ENCODE measurements at regions not wholly inside any gene's neighbourhood (a gene's known extent, or its start where the extent isn't known, plus 50 kb on each side); places are given as distances from the start of the nearest gene placed in this dataset.

DNA sequence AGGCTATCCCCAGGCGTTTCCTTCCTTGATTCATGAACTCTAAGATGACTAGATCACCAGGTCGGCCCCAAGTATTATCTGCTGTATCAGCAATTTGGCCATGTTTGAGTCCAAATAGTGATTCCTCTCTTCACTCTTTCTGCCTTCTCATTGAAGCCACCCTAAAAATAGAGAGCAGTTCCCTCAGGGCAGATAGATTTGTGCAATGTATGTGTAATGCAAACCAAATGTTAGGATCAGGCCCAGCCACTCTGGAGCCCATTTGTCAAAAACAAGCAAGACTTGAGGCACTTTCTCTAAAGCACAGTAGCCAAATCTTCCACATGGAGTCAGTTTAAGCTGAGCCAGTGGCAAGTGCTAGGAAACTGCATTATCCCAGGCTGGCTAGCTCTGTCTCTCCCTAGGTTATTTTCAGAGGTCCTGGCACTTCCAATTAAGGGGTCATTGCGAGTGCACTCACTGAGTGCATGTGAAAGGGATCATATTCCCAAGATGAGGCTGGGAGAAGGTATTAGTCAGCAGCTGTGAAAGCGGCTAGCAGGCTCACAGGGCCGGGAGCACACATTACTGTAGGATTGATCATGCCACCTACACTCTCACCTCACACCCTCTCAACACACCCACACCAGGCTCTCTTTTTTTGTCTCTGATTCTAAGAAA, 97.9 kb upstream of the RAB3GAP2 start:
- no peak for DNase-seq (ENCODE audit: low spot score)
- in situ Hi-C loops (cut with MboI; ENCODE audit: low pct_unique_long_range_greater_than_20kb, low sequenced_read_pairs, unreplicated experiment), result no loop called here
- TF ChIP-seq, protein P1, sequence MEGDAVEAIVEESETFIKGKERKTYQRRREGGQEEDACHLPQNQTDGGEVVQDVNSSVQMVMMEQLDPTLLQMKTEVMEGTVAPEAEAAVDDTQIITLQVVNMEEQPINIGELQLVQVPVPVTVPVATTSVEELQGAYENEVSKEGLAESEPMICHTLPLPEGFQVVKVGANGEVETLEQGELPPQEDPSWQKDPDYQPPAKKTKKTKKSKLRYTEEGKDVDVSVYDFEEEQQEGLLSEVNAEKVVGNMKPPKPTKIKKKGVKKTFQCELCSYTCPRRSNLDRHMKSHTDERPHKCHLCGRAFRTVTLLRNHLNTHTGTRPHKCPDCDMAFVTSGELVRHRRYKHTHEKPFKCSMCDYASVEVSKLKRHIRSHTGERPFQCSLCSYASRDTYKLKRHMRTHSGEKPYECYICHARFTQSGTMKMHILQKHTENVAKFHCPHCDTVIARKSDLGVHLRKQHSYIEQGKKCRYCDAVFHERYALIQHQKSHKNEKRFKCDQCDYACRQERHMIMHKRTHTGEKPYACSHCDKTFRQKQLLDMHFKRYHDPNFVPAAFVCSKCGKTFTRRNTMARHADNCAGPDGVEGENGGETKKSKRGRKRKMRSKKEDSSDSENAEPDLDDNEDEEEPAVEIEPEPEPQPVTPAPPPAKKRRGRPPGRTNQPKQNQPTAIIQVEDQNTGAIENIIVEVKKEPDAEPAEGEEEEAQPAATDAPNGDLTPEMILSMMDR (IDR thresholded peaks at IDR 0.05; ENCODE audit: extremely low read depth, insufficient read depth, missing control alignments), result no peak

DNA sequence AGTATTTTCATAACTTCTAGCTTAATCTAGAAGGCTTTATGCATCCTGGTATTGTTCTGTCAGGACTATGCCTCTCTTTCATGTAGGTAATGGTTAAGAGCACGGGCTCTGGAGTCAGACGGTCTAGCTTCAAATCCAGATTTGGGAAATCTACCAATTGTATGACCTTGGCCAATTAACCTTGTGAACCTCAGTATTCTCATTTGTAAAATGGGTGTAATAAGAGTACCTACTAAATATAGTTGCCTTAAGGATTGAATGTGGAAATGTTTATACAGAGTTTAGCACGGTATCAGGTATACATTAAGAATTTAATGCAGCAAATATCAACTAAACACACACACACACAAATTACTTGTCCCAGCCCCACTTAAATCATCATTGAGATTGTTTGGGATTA, 97.3 kb upstream of the RAB3GAP2 start:
- in situ Hi-C loops (cut with MboI; ENCODE audit: low pct_unique_long_range_greater_than_20kb, low sequenced_read_pairs, unreplicated experiment), result no loop called here
- TF ChIP-seq, protein P1 (IDR thresholded peaks at IDR 0.05; ENCODE audit: extremely low read depth, insufficient read depth, missing control alignments), result no peak
- DNase-seq (ENCODE audit: low spot score), result no peak

DNA sequence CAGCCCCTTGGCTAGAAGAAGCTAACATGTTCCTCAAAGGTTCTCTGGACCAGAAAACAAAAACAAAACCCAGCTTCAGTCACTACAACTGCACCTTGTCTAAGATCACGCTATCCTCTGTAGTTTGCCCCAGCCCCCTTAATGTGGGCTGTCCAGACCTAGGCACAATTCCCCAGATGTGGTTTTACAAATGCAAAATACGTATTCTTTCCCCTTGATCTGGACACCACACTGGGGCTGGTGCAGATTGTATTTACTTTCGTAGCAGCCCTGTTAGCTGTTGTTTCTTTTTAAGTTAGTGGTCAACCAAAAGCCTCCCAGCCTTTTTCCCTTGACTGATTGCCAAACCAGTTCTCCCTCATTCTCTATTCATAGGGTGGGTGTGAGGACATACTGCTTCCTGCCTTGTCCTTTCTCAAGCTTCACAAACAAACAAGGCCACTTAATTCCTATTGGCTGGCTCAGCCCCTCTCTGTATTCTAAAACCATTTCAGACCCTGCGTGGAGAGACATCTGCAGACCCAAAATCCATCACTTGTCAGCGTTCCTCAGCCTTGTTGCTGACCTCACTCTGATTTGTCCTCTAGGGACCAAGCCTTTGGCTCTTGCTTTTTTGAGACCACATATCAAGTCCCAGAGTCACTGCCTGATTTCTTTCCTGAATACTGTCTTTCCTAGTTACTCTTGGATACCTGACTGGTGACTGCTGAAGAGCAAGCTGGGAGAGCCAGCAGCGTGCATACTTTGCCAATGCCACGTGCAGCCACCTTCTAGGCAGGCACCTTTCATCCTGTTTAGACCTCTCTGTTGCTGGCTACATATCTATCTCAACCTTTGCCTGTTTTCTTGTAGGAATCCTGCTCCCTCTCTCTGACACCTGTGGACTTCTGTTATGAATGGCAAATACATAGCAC, 96.4 kb upstream of the RAB3GAP2 start:
- in situ Hi-C loops (cut with MboI; ENCODE audit: low pct_unique_long_range_greater_than_20kb, low sequenced_read_pairs, unreplicated experiment), result no loop called here
- TF ChIP-seq, protein P1 (IDR thresholded peaks at IDR 0.05; ENCODE audit: extremely low read depth, insufficient read depth, missing control alignments), result no peak
- DNase-seq (ENCODE audit: low spot score), result peak; percentile 21

DNA sequence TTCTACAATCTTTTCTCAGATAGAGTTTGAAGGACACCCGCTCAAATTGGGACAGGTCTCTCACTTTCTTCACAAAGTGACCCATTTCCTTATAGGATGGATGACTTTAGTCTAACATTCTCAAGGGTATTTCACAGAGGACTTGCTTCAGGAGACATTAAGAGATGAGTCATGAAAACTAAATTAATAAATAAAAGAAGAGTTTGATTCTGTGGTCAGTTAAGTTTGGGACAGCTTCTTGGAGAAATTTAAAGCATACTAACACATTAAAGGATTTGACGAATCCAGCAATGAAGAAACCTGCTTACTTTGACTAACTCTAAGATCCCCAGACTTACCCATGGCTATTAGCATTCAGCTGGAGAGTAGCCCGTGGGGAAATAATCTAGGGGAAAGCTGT, 95.6 kb upstream of the RAB3GAP2 start:
- TF ChIP-seq, protein P1 (IDR thresholded peaks at IDR 0.05; ENCODE audit: extremely low read depth, insufficient read depth, missing control alignments), result no peak
- in situ Hi-C loops (cut with MboI; ENCODE audit: low pct_unique_long_range_greater_than_20kb, low sequenced_read_pairs, unreplicated experiment), result no loop called here
- DNase-seq (ENCODE audit: low spot score), result no peak

DNA sequence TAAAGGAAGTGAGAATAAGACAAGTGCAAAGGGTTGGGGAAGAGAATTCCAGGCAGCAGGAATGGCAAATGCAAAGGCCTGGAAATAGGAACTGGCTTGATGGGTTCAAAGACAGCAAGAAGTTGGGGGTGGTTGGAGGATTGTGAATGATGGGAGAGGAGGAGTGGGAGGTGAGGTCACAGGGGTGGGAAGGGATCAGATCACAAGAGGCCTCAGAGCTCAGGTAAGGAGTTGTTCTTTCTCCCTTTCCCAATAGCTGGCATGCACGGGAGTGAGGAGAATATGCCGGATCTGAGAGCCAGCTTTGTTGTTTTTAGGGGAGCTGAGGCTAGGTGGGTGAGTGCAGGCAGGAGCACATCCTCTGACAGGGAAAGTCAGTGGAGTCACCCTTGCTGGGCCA, 94.0 kb upstream of the RAB3GAP2 start:
- TF ChIP-seq, protein P1 (IDR thresholded peaks at IDR 0.05; ENCODE audit: extremely low read depth, insufficient read depth, missing control alignments), result no peak
- no peak for DNase-seq (ENCODE audit: low spot score)
- in situ Hi-C loops (cut with MboI; ENCODE audit: low pct_unique_long_range_greater_than_20kb, low sequenced_read_pairs, unreplicated experiment), result no loop called here

DNA sequence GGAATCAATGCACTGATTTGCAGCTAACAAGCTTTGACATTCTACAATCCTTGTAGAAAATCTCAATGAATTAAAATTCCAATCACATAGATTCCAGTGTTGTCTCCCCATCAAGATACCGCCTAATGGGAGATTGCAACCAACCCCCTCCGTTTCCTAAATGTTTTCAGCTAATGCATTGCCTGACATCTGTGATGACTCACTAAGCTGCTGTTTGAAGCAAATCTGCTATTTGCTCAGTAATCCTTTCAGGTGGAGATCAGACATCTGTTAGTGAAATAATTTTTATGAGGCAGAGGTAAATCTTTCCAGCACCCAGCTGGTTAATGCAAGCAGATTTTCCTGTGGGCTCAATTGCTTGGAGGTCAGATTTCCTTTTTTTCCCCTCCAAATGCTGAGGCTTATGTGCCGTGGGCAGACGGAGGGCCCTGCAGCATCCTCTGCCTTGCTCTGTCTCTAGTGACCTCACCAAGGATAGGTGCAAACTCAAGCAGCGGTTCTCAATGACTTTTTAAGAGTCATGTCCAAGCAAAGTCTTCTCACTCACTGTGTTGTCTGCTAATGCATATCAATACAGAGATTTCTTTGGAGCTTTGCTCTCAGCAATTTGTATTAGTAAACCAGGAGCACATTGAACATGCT, 91.1 kb upstream of the RAB3GAP2 start:
- TF ChIP-seq, protein P1 (IDR thresholded peaks at IDR 0.05; ENCODE audit: extremely low read depth, insufficient read depth, missing control alignments), result no peak
- in situ Hi-C loops (cut with MboI; ENCODE audit: low pct_unique_long_range_greater_than_20kb, low sequenced_read_pairs, unreplicated experiment), result no loop called here
- DNase-seq (ENCODE audit: low spot score), result no peak
